Keratinocyte (primary cell): ENCODE measurements at regions not wholly inside any gene's neighbourhood (a gene's known extent, or its start where the extent isn't known, plus 50 kb on each side); places are given as distances from the start of the nearest gene placed in this dataset.

Experiments
- EZH2 ChIP-seq: IDR thresholded peaks from one replicate; pipeline ENCODE4 v1.6.1; 2012; ENCODE audit warnings: inconsistent platforms, mild to moderate bottlenecking, low read length, moderate library complexity
- TF ChIP-seq, protein P1 (sequence below), 3 experiments: IDR thresholded peaks in 1 of 3; conservative IDR thresholded peaks in 1 of 3; optimal IDR thresholded peaks in 1 of 3; 2 replicates in 2 of 3; 3 replicates in 1 of 3; pipeline versions ENCODE3 to v1.5.1; 2011; ENCODE audit warnings: low read length in 3 of 3, mild to moderate bottlenecking in 3 of 3, moderate library complexity in 2 of 3, control low read depth in 1 of 3, inconsistent platforms in 1 of 3; ENCODE audit not compliant: insufficient read depth in 2 of 3; ENCODE audit errors: extremely low read depth in 1 of 3

- TF ChIP-seq, protein P1, sequence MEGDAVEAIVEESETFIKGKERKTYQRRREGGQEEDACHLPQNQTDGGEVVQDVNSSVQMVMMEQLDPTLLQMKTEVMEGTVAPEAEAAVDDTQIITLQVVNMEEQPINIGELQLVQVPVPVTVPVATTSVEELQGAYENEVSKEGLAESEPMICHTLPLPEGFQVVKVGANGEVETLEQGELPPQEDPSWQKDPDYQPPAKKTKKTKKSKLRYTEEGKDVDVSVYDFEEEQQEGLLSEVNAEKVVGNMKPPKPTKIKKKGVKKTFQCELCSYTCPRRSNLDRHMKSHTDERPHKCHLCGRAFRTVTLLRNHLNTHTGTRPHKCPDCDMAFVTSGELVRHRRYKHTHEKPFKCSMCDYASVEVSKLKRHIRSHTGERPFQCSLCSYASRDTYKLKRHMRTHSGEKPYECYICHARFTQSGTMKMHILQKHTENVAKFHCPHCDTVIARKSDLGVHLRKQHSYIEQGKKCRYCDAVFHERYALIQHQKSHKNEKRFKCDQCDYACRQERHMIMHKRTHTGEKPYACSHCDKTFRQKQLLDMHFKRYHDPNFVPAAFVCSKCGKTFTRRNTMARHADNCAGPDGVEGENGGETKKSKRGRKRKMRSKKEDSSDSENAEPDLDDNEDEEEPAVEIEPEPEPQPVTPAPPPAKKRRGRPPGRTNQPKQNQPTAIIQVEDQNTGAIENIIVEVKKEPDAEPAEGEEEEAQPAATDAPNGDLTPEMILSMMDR (optimal IDR thresholded peaks at IDR 0.05 in 1 of 3, IDR thresholded peaks at IDR 0.05 in 1 of 3, conservative IDR thresholded peaks at IDR 0.05 in 1 of 3; ENCODE audit: extremely low read depth in 1 of 3, insufficient read depth in 2 of 3, low read length in 3 of 3) = no peak
- no peak for TF ChIP-seq EZH2
Measured at GRCh38 chr10:64505501-64505900, 984.3 kb downstream of the REEP3 start.
